Fibroblast of pulmonary artery (primary cell): ENCODE measurements at regions not wholly inside any gene's neighbourhood (a gene's known extent, or its start where the extent isn't known, plus 50 kb on each side); places are given as distances from the start of the nearest gene placed in this dataset.

Experiments
- DNase-seq: peaks from one replicate; pipeline ENCODE4 v3.0.0-alpha.2; 2010; ENCODE audit warnings: low read depth
- H3K4me3 ChIP-seq: replicated peaks from 2 replicates; pipeline ENCODE4 v1.5.1; 2011; ENCODE audit warnings: low read depth, mild to moderate bottlenecking, control low read depth, low read length, moderate library complexity
- CTCF ChIP-seq: IDR thresholded peaks from 2 replicates; pipeline ENCODE4 v1.5.1; 2011; ENCODE audit warnings: mild to moderate bottlenecking, control low read depth, low read length, inconsistent platforms; ENCODE audit errors: missing control alignments

- no peak overlapping the region for H3K4me3 ChIP-seq
- no peak for TF ChIP-seq CTCF
- DNase-seq: no peak
These were observed 69.6 kb upstream of the SLC34A2 start for GRCh38 chr4:25585901-25586523.

GRCh38 chr4:25588206-25588605 lies 67.4 kb upstream of the SLC34A2 start:
- DNase-seq: no peak
- no peak for TF ChIP-seq CTCF
- H3K4me3 ChIP-seq: no peak overlapping the region

- no peak for DNase-seq
- H3K4me3 ChIP-seq: no peak overlapping the region
- TF ChIP-seq CTCF: no peak
These were observed 65.5 kb upstream of the SLC34A2 start for GRCh38 chr4:25590171-25590570.

- no peak for DNase-seq
- TF ChIP-seq CTCF: no peak
- H3K4me3 ChIP-seq: no peak overlapping the region
These were observed 62.9 kb upstream of the SLC34A2 start for GRCh38 chr4:25592736-25593135.
